ENCODE measurements at regions not wholly inside any gene's neighbourhood (a gene's known extent, or its start where the extent isn't known, plus 50 kb on each side); places are given as distances from the start of the nearest gene placed in this dataset.

DNA sequence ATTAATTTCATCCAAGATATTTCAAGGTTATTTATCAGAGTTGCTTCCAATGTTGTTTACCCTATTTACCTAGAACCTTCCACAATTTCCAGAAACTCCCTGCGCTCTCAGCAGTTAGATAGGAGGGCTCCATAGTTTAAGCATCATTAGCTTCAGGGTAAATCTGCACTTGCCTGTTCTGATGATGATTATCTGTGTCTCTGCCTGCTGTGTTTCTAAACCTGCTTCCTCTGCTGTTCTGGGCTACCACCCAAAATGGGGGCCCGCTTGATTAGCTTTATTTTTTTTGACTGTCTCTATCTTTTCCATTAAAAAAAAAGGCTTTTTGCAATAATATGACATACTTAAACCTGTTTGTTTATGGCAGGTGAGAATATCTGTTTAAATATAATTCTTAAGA, 472.4 kb downstream of the DIPK2A start:
- Histone ChIP-seq H3K4me1 (ENCODE audit: insufficient read depth, low read length) (no peaks in the 10 kb centered on the region), H2AFZ (ENCODE audit: low read length) (no peak overlapping the region), H3T11ph (ENCODE audit: low read length) (no peak overlapping the region), H4K8ac (replicated peaks; ENCODE audit: insufficient read length, low read depth, low read length) (no peak overlapping the region), H3K18ac (ENCODE audit: insufficient read length, low read depth, low read length) (no peak overlapping the region), H4K20me1 (ENCODE audit: control insufficient read depth, insufficient read depth, insufficient read length) (no peaks in the 10 kb centered on the region), H3K23ac (ENCODE audit: insufficient read length, low read depth, low read length) (no peak overlapping the region), H4K91ac (ENCODE audit: insufficient read length, low read depth, low read length) (no peak overlapping the region), H3K79me2 (ENCODE audit: insufficient read depth, low read length) (no peaks in the 10 kb centered on the region), H2BK20ac (ENCODE audit: low read depth, low read length, poor library complexity, severe bottlenecking) (no peak overlapping the region), H2BK120ac (ENCODE audit: low read depth, low read length, poor library complexity, severe bottlenecking) (no peak overlapping the region), H3K4ac (ENCODE audit: low read depth, low read length) (no peak overlapping the region), H3K9me3 (ENCODE audit: control insufficient read depth, low read depth, low read length) (no peaks in the 10 kb centered on the region), H2AK5ac (ENCODE audit: insufficient read length, low read length) (no peak overlapping the region), H3K23me2 (ENCODE audit: insufficient read length, low read depth, low read length, poor library complexity, severe bottlenecking) (no peaks in the 10 kb centered on the region), H3K9ac (ENCODE audit: extremely low read depth, insufficient read length, low read length) (no peak overlapping the region), H3K14ac (ENCODE audit: insufficient read depth, low read length) (no peak overlapping the region), H3K27ac (ENCODE audit: insufficient read length, low read depth, low read length) (no peak overlapping the region), H2BK15ac (ENCODE audit: low read depth, low read length) (no peak overlapping the region), H4K5ac (ENCODE audit: insufficient read length, low read depth, low read length) (no peak overlapping the region), H2BK5ac (ENCODE audit: insufficient read length, low read length) (no peak overlapping the region), H3K27me3 (ENCODE audit: insufficient read depth, low read length) (no peaks in the 10 kb centered on the region), H3K79me1 (ENCODE audit: insufficient read depth, low read depth, low read length, poor library complexity, severe bottlenecking) (no peaks in the 10 kb centered on the region), H3K56ac (ENCODE audit: insufficient read length, low read depth, low read length) (no peak overlapping the region), H2BK12ac (ENCODE audit: insufficient read length, low read depth, low read length) (no peak overlapping the region), H3K4me2 (ENCODE audit: insufficient read depth, insufficient read length, low read length) (no peak overlapping the region)
- TF ChIP-seq, protein P1, sequence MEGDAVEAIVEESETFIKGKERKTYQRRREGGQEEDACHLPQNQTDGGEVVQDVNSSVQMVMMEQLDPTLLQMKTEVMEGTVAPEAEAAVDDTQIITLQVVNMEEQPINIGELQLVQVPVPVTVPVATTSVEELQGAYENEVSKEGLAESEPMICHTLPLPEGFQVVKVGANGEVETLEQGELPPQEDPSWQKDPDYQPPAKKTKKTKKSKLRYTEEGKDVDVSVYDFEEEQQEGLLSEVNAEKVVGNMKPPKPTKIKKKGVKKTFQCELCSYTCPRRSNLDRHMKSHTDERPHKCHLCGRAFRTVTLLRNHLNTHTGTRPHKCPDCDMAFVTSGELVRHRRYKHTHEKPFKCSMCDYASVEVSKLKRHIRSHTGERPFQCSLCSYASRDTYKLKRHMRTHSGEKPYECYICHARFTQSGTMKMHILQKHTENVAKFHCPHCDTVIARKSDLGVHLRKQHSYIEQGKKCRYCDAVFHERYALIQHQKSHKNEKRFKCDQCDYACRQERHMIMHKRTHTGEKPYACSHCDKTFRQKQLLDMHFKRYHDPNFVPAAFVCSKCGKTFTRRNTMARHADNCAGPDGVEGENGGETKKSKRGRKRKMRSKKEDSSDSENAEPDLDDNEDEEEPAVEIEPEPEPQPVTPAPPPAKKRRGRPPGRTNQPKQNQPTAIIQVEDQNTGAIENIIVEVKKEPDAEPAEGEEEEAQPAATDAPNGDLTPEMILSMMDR (conservative IDR thresholded peaks at IDR 0.05) = no peak
- Mint-ChIP-seq H3K27ac (no peak overlapping the region), H3K9me3 (no peaks in the 10 kb centered on the region), H3K4me3 (no peak overlapping the region), H3K36me3 (ENCODE audit: insufficient read depth in 1 of 3, low read depth in 3 of 3) (no peaks in the 10 kb centered on the region), H3K27me3 (ENCODE audit: low read depth) (no peaks in the 10 kb centered on the region), H3K4me1 (peaks cover 3 to 6% of the 10 kb centered on the region in 2 experiments; a peak in 3 of 4 replicates)
- DNase-seq = no peak
- no CpG with 5 or more reads among the region's 2 CpGs for WGBS (ENCODE audit: extremely low coverage, insufficient read length, low lambda C conversion rate)

All from H9 (cell line).